ENCODE measurements at regions not wholly inside any gene's neighbourhood (a gene's known extent, or its start where the extent isn't known, plus 50 kb on each side); places are given as distances from the start of the nearest gene placed in this dataset.

GRCh38 chr16:76214856-76215255 is 62.3 kb upstream of the CNTNAP4 start:
- H3K36me3 ChIP-seq (ENCODE audit: insufficient read depth, low read length), result no peaks in the 10 kb centered on the region
- H3K9me2 ChIP-seq (ENCODE audit: insufficient read depth, low read length), result no peaks in the 10 kb centered on the region
- no peak overlapping the region for H3K27ac ChIP-seq (ENCODE audit: low read length)
- H3K4me2 ChIP-seq (ENCODE audit: low read length), result no peak overlapping the region
- H3K9ac ChIP-seq (ENCODE audit: low read length), result no peak overlapping the region
- TF ChIP-seq MXI1 (conservative IDR thresholded peaks at IDR 0.05; ENCODE audit: poor library complexity, severe bottlenecking) (no peak), EZH2 (IDR thresholded peaks at IDR 0.05; ENCODE audit: borderline replicate concordance, insufficient read depth, low read length, poor library complexity, severe bottlenecking) (no peak), EP300 (conservative IDR thresholded peaks at IDR 0.05; ENCODE audit: poor library complexity, severe bottlenecking) (no peak), SMC3 (conservative IDR thresholded peaks at IDR 0.05; ENCODE audit: poor library complexity) (no peak), RAD21 (conservative IDR thresholded peaks at IDR 0.05) (no peak), TAF1 (IDR thresholded peaks at IDR 0.05; ENCODE audit: low read depth) (no peak), CTCF (IDR thresholded peaks at IDR 0.05; ENCODE audit: poor library complexity, severe bottlenecking) (no peak), REST (IDR thresholded peaks at IDR 0.05; ENCODE audit: borderline replicate concordance) (no peak), POLR2AphosphoS5 (IDR thresholded peaks at IDR 0.05) (no peak)
- H2AFZ ChIP-seq (ENCODE audit: low read depth, low read length), result no peak overlapping the region
- no peak overlapping the region for H3K4me3 ChIP-seq (ENCODE audit: low read length)
- H4K20me1 ChIP-seq (ENCODE audit: insufficient read depth), result no peaks in the 10 kb centered on the region
- no peaks in the 10 kb centered on the region for H3F3A ChIP-seq (ENCODE audit: insufficient read depth, low read length, poor library complexity, severe bottlenecking)
- no peaks in the 10 kb centered on the region for H3K9me3 ChIP-seq (ENCODE audit: low read length)
- H3K27me3 ChIP-seq (ENCODE audit: insufficient read depth, low read depth, low read length), result no peaks in the 10 kb centered on the region
- no peaks in the 10 kb centered on the region for H3K79me2 ChIP-seq (replicated peaks; ENCODE audit: insufficient read depth, low read length)

GRCh38 chr16:76222087-76222486 is 55.1 kb upstream of the CNTNAP4 start:
- no peaks in the 10 kb centered on the region for H3K79me2 ChIP-seq (replicated peaks; ENCODE audit: insufficient read depth, low read length)
- no peak overlapping the region for H3K27ac ChIP-seq (ENCODE audit: low read length)
- no peak overlapping the region for H3K4me3 ChIP-seq (ENCODE audit: low read length)
- H2AFZ ChIP-seq (ENCODE audit: low read depth, low read length), result no peak overlapping the region
- no peaks in the 10 kb centered on the region for H3F3A ChIP-seq (ENCODE audit: insufficient read depth, low read length, poor library complexity, severe bottlenecking)
- no peaks in the 10 kb centered on the region for H3K9me3 ChIP-seq (ENCODE audit: low read length)
- TF ChIP-seq MXI1 (conservative IDR thresholded peaks at IDR 0.05; ENCODE audit: poor library complexity, severe bottlenecking) (no peak), EZH2 (IDR thresholded peaks at IDR 0.05; ENCODE audit: borderline replicate concordance, insufficient read depth, low read length, poor library complexity, severe bottlenecking) (no peak), POLR2AphosphoS5 (IDR thresholded peaks at IDR 0.05) (no peak), RAD21 (conservative IDR thresholded peaks at IDR 0.05) (no peak), REST (IDR thresholded peaks at IDR 0.05; ENCODE audit: borderline replicate concordance) (no peak), EP300 (conservative IDR thresholded peaks at IDR 0.05; ENCODE audit: poor library complexity, severe bottlenecking) (no peak), SMC3 (conservative IDR thresholded peaks at IDR 0.05; ENCODE audit: poor library complexity) (no peak), CTCF (IDR thresholded peaks at IDR 0.05; ENCODE audit: poor library complexity, severe bottlenecking) (no peak)
- H3K27me3 ChIP-seq (ENCODE audit: insufficient read depth, low read depth, low read length), result no peaks in the 10 kb centered on the region
- H4K20me1 ChIP-seq (ENCODE audit: insufficient read depth), result no peaks in the 10 kb centered on the region
- H3K36me3 ChIP-seq (ENCODE audit: insufficient read depth, low read length), result no peaks in the 10 kb centered on the region
- no peaks in the 10 kb centered on the region for H3K9me2 ChIP-seq (ENCODE audit: insufficient read depth, low read length)
- H3K4me2 ChIP-seq (ENCODE audit: low read length), result no peak overlapping the region
- H3K9ac ChIP-seq (ENCODE audit: low read length), result no peak overlapping the region

Measured in neural cell (in vitro differentiated cells).